ENCODE measurements at regions not wholly inside any gene's neighbourhood (a gene's known extent, or its start where the extent isn't known, plus 50 kb on each side); places are given as distances from the start of the nearest gene placed in this dataset.

DNA sequence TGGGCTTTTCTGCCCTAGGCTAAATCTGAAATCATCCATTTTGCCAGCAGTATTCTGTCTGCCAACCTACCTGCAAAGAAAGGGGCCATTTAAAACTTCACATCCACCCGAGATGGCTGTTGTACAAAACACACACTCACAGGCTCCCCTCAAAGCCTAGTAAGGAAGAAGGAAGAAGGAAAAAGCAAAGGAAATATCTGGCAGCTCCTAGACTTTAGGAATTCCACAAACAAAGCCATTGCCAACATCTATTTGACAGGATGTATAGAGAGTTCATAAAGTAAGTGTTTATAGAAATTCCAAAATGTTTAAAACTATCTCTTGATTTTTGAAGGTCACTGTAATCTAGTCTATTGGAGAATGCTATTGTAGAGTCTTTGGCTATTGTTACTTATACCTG, 91.9 kb upstream of the THBS1 start:
- TF ChIP-seq, protein P1, sequence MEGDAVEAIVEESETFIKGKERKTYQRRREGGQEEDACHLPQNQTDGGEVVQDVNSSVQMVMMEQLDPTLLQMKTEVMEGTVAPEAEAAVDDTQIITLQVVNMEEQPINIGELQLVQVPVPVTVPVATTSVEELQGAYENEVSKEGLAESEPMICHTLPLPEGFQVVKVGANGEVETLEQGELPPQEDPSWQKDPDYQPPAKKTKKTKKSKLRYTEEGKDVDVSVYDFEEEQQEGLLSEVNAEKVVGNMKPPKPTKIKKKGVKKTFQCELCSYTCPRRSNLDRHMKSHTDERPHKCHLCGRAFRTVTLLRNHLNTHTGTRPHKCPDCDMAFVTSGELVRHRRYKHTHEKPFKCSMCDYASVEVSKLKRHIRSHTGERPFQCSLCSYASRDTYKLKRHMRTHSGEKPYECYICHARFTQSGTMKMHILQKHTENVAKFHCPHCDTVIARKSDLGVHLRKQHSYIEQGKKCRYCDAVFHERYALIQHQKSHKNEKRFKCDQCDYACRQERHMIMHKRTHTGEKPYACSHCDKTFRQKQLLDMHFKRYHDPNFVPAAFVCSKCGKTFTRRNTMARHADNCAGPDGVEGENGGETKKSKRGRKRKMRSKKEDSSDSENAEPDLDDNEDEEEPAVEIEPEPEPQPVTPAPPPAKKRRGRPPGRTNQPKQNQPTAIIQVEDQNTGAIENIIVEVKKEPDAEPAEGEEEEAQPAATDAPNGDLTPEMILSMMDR (IDR thresholded peaks at IDR 0.05; ENCODE audit: control extremely low read depth in 1 of 3, insufficient read depth in 1 of 3, low read depth in 1 of 3, low read length in 3 of 3) = no peak
- no peak for TF ChIP-seq POLR2A (IDR thresholded peaks at IDR 0.05; ENCODE audit: control extremely low read depth in 1 of 2, low read depth in 2 of 2, low read length in 2 of 2)
- no peak for TF ChIP-seq EP300 (IDR thresholded peaks at IDR 0.05; ENCODE audit: borderline replicate concordance in 1 of 2, low read depth in 2 of 2, low read length in 2 of 2)
- no peak for TF ChIP-seq CREB1 (IDR thresholded peaks at IDR 0.05)
- TF ChIP-seq GABPA (IDR thresholded peaks at IDR 0.05; ENCODE audit: borderline replicate concordance, insufficient read depth, low read length) = no peak
- no peak for TF ChIP-seq RFX5 (IDR thresholded peaks at IDR 0.05; ENCODE audit: borderline replicate concordance, low read depth, low read length)
- no peak for TF ChIP-seq TAF1 (IDR thresholded peaks at IDR 0.05; ENCODE audit: low read depth, low read length)
- TF ChIP-seq NANOG (IDR thresholded peaks at IDR 0.05; ENCODE audit: insufficient read depth, low read depth, low read length, poor library complexity, severe bottlenecking) = no peak
- TF ChIP-seq, protein P2, sequence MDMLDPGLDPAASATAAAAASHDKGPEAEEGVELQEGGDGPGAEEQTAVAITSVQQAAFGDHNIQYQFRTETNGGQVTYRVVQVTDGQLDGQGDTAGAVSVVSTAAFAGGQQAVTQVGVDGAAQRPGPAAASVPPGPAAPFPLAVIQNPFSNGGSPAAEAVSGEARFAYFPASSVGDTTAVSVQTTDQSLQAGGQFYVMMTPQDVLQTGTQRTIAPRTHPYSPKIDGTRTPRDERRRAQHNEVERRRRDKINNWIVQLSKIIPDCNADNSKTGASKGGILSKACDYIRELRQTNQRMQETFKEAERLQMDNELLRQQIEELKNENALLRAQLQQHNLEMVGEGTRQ (IDR thresholded peaks at IDR 0.05; ENCODE audit: low read length) = no peak
